GM13977 (cell line): ENCODE measurements at regions not wholly inside any gene's neighbourhood (a gene's known extent, or its start where the extent isn't known, plus 50 kb on each side); places are given as distances from the start of the nearest gene placed in this dataset.

Source experiments
- DNase-seq: peaks from one replicate; pipeline ENCODE4 v3.0.0; 2012; ENCODE audit warnings: low spot score
- in situ Hi-C: fragments of 300-500 bp; cut with MboI; formaldehyde crosslinking; loops from one replicate; pipeline ENCODE4 v1.12.0; 2022; ENCODE audit warnings: low sequenced_read_pairs, low pct_unique_long_range_greater_than_20kb, mixed read lengths, inconsistent platforms; ENCODE audit not compliant: unreplicated experiment
- TF ChIP-seq, protein P1 (sequence below): IDR thresholded peaks from 2 replicates; pipeline ENCODE4 v1.5.1; 2012; ENCODE audit warnings: mild to moderate bottlenecking, control low read depth; ENCODE audit not compliant: insufficient read depth; ENCODE audit errors: extremely low read depth, missing control alignments

DNA sequence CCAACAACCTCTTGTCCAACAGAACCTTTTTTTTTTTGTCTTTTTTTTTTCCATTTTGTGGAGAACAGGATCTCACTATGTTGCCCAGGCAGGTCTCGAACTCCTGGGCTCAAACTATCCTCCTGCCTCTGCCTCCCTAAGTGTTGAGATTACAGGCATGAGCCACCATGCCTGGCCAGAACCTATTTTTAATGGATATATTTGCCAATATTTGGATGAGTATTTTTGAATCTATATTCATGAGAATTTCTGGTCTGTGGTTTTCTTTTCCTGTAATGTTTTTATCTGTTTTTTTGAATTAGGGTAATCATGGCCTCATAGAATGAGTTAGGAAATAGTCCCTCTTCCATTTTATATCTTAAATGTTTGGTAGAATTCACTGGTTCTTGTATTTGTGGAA is 70.4 kb upstream of the RET start:
- TF ChIP-seq, protein P1, sequence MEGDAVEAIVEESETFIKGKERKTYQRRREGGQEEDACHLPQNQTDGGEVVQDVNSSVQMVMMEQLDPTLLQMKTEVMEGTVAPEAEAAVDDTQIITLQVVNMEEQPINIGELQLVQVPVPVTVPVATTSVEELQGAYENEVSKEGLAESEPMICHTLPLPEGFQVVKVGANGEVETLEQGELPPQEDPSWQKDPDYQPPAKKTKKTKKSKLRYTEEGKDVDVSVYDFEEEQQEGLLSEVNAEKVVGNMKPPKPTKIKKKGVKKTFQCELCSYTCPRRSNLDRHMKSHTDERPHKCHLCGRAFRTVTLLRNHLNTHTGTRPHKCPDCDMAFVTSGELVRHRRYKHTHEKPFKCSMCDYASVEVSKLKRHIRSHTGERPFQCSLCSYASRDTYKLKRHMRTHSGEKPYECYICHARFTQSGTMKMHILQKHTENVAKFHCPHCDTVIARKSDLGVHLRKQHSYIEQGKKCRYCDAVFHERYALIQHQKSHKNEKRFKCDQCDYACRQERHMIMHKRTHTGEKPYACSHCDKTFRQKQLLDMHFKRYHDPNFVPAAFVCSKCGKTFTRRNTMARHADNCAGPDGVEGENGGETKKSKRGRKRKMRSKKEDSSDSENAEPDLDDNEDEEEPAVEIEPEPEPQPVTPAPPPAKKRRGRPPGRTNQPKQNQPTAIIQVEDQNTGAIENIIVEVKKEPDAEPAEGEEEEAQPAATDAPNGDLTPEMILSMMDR = no peak
- in situ Hi-C loops = no loop called here
- DNase-seq = no peak

DNA sequence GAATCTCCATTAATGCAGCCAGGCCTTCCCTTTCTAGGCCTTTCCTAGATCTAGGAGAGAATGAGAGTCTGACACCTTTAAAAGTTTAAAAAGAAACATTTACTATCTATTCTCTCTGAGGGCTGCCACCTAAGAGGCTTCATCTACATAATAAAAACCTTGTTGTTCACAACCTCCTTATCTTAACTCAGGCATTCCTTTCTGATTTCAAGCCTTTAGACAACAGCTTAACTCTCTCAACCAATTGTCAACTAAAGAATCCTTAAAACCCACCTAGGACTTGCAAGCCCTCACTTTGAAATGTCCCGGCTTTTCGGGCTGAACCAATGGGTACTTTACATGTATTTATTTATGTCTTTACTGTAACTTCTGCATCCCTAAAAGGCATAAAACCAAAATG is 64.3 kb upstream of the RET start:
- no peak for DNase-seq
- in situ Hi-C loops = no loop called here
- TF ChIP-seq, protein P1 = no peak

DNA sequence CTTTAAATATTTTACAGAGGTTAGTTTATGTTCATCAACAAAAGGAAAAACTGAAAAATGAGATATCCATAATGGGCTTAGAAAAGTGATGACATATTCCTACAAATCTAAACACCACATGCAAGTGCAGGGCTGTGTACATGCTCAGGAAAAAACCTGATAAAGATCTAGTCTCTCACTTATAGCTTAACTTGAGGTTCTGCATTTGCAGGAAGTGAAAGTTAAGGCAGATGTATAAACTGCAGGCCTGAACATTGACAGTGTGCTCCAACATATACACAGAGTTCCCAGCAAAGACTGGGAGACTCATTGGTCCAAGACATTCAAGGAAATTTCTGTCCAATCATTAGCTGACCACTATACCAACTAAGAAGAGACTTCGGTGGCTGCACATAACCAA is 63.8 kb upstream of the RET start:
- TF ChIP-seq, protein P1 = no peak
- in situ Hi-C loops = no loop called here
- DNase-seq = no peak

DNA sequence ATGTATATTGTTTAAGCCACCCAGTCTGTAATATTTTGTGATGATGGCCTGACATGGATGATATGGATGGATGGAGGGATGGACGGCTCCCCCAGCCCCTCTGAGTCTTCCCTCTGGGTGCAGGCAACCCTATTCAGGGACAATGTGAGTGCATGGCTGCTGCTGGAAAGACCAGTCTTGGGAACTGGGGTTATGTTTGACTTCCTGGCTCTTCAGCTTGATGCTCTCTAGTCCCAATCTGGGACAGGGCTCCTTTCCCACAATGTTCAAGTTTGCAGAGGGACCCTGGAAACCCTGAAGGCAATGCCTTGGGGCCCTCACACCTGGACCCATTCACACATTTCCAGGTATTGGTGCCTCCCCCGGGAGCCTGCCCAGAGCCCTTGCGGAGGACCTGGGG is 52.3 kb upstream of the RET start:
- DNase-seq = peak; percentile 18
- in situ Hi-C loops = no loop called here
- TF ChIP-seq, protein P1 = no peak

DNA sequence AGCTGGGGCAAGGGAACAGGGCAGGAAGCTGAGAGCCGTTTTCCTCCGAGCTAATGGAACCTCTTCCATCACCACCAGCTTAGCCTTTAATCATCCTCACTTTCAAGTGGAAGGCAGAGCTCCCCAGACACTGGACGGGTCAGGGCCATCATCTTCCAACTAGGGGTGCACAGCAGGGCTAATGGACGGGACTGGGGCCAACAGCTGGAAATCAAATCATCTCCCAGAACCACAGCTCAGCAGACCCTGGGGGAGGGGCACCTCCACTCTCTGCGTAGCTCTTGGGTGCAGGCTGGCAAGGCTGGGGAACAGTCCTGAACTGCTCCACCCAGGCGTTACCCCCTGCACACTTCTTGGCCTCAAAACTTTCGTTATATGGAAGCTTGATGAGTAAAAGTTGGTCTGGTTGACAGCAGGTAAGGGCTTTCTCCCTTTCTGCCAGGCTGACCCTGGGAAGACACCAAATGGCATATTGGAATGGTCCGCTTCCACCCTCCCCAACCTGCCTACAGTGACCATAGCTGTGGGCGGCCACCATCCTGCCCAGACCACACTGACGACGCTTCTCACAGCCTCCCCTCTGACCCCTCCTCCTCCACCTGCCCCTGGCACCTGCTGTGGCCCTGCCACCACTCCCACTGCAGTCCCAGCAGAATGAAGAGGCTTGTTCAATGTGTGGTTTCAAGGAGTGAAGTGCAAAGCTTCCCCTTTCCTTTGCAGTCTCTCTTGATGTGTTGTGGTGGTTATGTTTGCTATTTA is 51.7 kb upstream of the RET start:
- no peak for DNase-seq
- TF ChIP-seq, protein P1 = no peak
- in situ Hi-C loops = no loop called here

DNA sequence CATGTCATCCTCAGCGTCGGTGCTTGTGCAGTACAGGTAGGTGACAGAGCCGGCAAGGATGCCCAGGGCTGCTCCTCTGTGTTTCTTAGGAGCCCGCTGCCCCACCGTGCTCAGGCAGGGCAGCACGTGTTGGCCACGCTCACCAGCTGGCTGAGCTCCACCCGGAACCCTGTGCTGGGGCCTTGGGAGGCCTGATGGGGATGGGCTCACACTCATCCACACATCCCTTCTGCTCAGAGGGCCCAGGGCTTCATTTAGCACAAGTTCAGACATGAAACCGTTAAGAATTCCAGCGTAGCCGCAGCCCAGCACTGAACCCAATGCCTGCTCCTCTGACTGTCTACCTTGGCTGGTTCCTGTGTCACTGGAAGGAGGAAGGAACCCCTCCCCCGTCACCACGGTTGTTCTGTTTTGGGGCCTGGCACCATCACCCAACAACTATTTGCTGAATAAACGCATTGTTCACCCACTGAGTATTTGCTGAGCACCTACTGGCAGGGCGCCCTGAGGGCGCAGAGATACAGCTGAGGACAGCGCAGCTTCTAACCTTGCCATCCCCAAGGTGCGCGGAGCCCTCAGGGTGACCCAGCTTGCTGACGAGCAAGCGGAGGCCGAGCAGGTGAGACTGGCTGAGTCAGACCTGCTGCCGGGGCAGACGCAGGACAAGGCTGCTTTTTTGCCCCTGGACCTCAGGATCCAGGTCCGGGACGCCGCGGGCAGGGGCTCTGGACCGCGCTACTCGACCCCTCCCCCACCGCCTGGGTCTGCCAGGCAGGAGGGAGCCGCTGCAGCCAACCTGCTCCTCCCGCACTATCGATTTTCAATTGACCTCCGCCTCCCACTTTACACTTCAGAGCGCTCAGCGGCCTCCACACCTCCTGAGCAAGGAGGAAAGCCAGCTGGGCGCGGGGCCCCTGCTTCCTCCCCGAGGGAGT is 50.6 kb upstream of the RET start:
- no peak for DNase-seq
- TF ChIP-seq, protein P1 = no peak
- in situ Hi-C loops = no loop called here
